H9 (cell line): ENCODE measurements at regions not wholly inside any gene's neighbourhood (a gene's known extent, or its start where the extent isn't known, plus 50 kb on each side); places are given as distances from the start of the nearest gene placed in this dataset.

Source experiments
- DNase-seq: peaks from one replicate; pipeline ENCODE4 v3.0.0-alpha.2; 2017
- H2AFZ ChIP-seq: one replicate; pipeline ENCODE4 v1.6.1; 2013; ENCODE audit warnings: mild to moderate bottlenecking, low read length, control low read depth, moderate library complexity
- H2AK5ac ChIP-seq: 2 replicates; pipeline ENCODE4 v1.6.1; 2013; ENCODE audit warnings: low read length, control low read depth, mixed read lengths; ENCODE audit not compliant: insufficient read length
- H2BK120ac ChIP-seq: one replicate; pipeline ENCODE4 v1.6.1; 2013; ENCODE audit warnings: low read depth, mild to moderate bottlenecking, low read length, control low read depth, inconsistent platforms; ENCODE audit not compliant: poor library complexity, severe bottlenecking
- H2BK12ac ChIP-seq: 2 replicates; pipeline ENCODE4 v1.6.1; 2013; ENCODE audit warnings: low read length, control low read depth, mixed read lengths, low read depth; ENCODE audit not compliant: insufficient read length
- H2BK15ac ChIP-seq: 2 replicates; pipeline ENCODE4 v1.6.1; 2013; ENCODE audit warnings: low read depth, low read length, control low read depth
- H2BK20ac ChIP-seq: one replicate; pipeline ENCODE4 v1.6.1; 2013; ENCODE audit warnings: low read depth, mild to moderate bottlenecking, low read length, control low read depth, inconsistent platforms; ENCODE audit not compliant: poor library complexity, severe bottlenecking
- H2BK5ac ChIP-seq: 2 replicates; pipeline ENCODE4 v1.6.1; 2013; ENCODE audit warnings: low read length, control low read depth, mixed read lengths; ENCODE audit not compliant: insufficient read length
- H3K14ac ChIP-seq: 2 replicates; pipeline ENCODE4 v1.6.1; 2013; ENCODE audit warnings: low read length, control low read depth; ENCODE audit not compliant: insufficient read depth
- H3K18ac ChIP-seq: 2 replicates; pipeline ENCODE4 v1.6.1; 2013; ENCODE audit warnings: low read depth, mild to moderate bottlenecking, mixed read lengths, low read length, control low read depth; ENCODE audit not compliant: insufficient read length
- H3K23ac ChIP-seq: 2 replicates; pipeline ENCODE4 v1.6.1; 2013; ENCODE audit warnings: low read length, control low read depth, mixed read lengths, low read depth; ENCODE audit not compliant: insufficient read length
- H3K23me2 ChIP-seq: 2 replicates; pipeline ENCODE4 v1.6.1; 2013; ENCODE audit warnings: low read depth, mild to moderate bottlenecking, mixed read lengths, low read length, control low read depth; ENCODE audit not compliant: insufficient read length, poor library complexity, severe bottlenecking
- H3K27ac ChIP-seq: 2 replicates; pipeline ENCODE4 v1.5.1; 2013; ENCODE audit warnings: low read length, control low read depth, mixed read lengths, low read depth; ENCODE audit not compliant: insufficient read length
- H3K27me3 ChIP-seq: 2 replicates; pipeline ENCODE4 v1.6.1; 2013; ENCODE audit warnings: low read length, control low read depth, inconsistent platforms; ENCODE audit not compliant: insufficient read depth
- H3K4ac ChIP-seq: 2 replicates; pipeline ENCODE4 v1.6.1; 2013; ENCODE audit warnings: low read depth, mild to moderate bottlenecking, control low read depth, inconsistent platforms, low read length, moderate library complexity
- H3K4me1 ChIP-seq: 2 replicates; pipeline ENCODE4 v1.6.1; 2013; ENCODE audit warnings: low read length, control low read depth, inconsistent platforms; ENCODE audit not compliant: insufficient read depth
- H3K4me2 ChIP-seq: 2 replicates; pipeline ENCODE4 v1.6.1; 2013; ENCODE audit warnings: low read length, control low read depth, mixed read lengths; ENCODE audit not compliant: insufficient read length, insufficient read depth
- H3K56ac ChIP-seq: 2 replicates; pipeline ENCODE4 v1.6.1; 2013; ENCODE audit warnings: low read depth, mild to moderate bottlenecking, mixed read lengths, low read length, control low read depth; ENCODE audit not compliant: insufficient read length
- H3K79me1 ChIP-seq: 2 replicates; pipeline ENCODE4 v1.6.1; 2013; ENCODE audit warnings: low read depth, mild to moderate bottlenecking, moderate library complexity, low read length, control low read depth, inconsistent platforms; ENCODE audit not compliant: insufficient read depth, poor library complexity, severe bottlenecking
- H3K79me2 ChIP-seq: 2 replicates; pipeline ENCODE4 v1.6.1; 2013; ENCODE audit warnings: low read length, control low read depth, inconsistent platforms; ENCODE audit not compliant: insufficient read depth
- H3K9ac ChIP-seq: 2 replicates; pipeline ENCODE4 v1.6.1; 2013; ENCODE audit warnings: low read length, control low read depth, mixed read lengths; ENCODE audit not compliant: insufficient read length; ENCODE audit errors: extremely low read depth
- H3K9me3 ChIP-seq: one replicate; pipeline ENCODE4 v1.6.1; 2013; ENCODE audit warnings: low read depth, low read length, inconsistent platforms; ENCODE audit not compliant: control insufficient read depth
- H3T11ph ChIP-seq: one replicate; pipeline ENCODE4 v1.6.1; 2013; ENCODE audit warnings: mild to moderate bottlenecking, low read length, control low read depth, inconsistent platforms
- H4K20me1 ChIP-seq: one replicate; pipeline ENCODE4 v1.6.1; 2013; ENCODE audit not compliant: control insufficient read depth, insufficient read length, insufficient read depth
- H4K5ac ChIP-seq: 2 replicates; pipeline ENCODE4 v1.6.1; 2013; ENCODE audit warnings: low read depth, mild to moderate bottlenecking, mixed read lengths, low read length, control low read depth; ENCODE audit not compliant: insufficient read length
- H4K8ac ChIP-seq: replicated peaks from 2 replicates; pipeline ENCODE4 v1.6.1; 2013; ENCODE audit warnings: low read length, control low read depth, mixed read lengths, low read depth; ENCODE audit not compliant: insufficient read length
- H4K91ac ChIP-seq: 2 replicates; pipeline ENCODE4 v1.6.1; 2013; ENCODE audit warnings: low read depth, mild to moderate bottlenecking, moderate library complexity, mixed read lengths, low read length, control low read depth; ENCODE audit not compliant: insufficient read length
- H3K27ac Mint-ChIP-seq, 3 experiments: 2 replicates in 2 of 3; 3 replicates in 1 of 3; pipeline ENCODE4 v1.8.0; 2020 to 2021; ENCODE audit warnings: mixed read lengths in 3 of 3, mild to moderate bottlenecking in 1 of 3, moderate library complexity in 1 of 3
- H3K27me3 Mint-ChIP-seq: 2 replicates; pipeline ENCODE4 v1.8.0; 2021; ENCODE audit warnings: low read depth, mild to moderate bottlenecking, moderate library complexity, mixed read lengths
- H3K36me3 Mint-ChIP-seq, 3 experiments: 2 replicates in 2 of 3; 3 replicates in 1 of 3; pipeline ENCODE4 v1.8.0; 2020 to 2021; ENCODE audit warnings: low read depth in 3 of 3, mixed read lengths in 3 of 3; ENCODE audit not compliant: insufficient read depth in 1 of 3
- H3K4me1 Mint-ChIP-seq, 2 experiments: 2 replicates each; pipeline ENCODE4 v1.8.0; 2020; ENCODE audit warnings: mixed read lengths in 2 of 2
- H3K4me3 Mint-ChIP-seq, 2 experiments: 2 replicates in 1 of 2; 3 replicates in 1 of 2; pipeline ENCODE4 v1.8.0; 2020 to 2021; ENCODE audit warnings: mild to moderate bottlenecking in 2 of 2, mixed read lengths in 2 of 2, moderate library complexity in 1 of 2
- H3K9me3 Mint-ChIP-seq, 2 experiments: 2 replicates in 1 of 2; 3 replicates in 1 of 2; pipeline ENCODE4 v1.8.0; 2020; ENCODE audit warnings: mild to moderate bottlenecking in 2 of 2, mixed read lengths in 2 of 2, moderate library complexity in 1 of 2
- CTCF ChIP-seq: fragments of 200-600 bp; sonication (generic); conservative IDR thresholded peaks from 3 replicates; pipeline ENCODE4 v1.8.0; 2021; ENCODE audit warnings: antibody characterized with exemption, mild to moderate bottlenecking
- WGBS: extraction: QIAGEN DNeasy Blood & Tissue Kit; methylation state at CpG from one replicate; pipeline ENCODE4 v1.1.7; 2013; ENCODE audit warnings: missing lambda C conversion rate, low lambda C conversion rate, mixed read lengths; ENCODE audit not compliant: insufficient read length; ENCODE audit errors: extremely low coverage; 5-methylcytosine and 5-hydroxymethylcytosine counted together

- Histone ChIP-seq H3K4ac (no peak overlapping the region), H2BK5ac (no peak overlapping the region), H3K18ac (no peak overlapping the region), H4K8ac (no peak overlapping the region), H4K91ac (no peak overlapping the region), H4K5ac (no peak overlapping the region), H2BK20ac (no peak overlapping the region), H3K79me2 (no peaks in the 10 kb centered on the region), H3K27ac (no peak overlapping the region), H2AFZ (no peak overlapping the region), H2BK12ac (no peak overlapping the region), H3K14ac (no peak overlapping the region), H4K20me1 (no peaks in the 10 kb centered on the region), H3K23ac (no peak overlapping the region), H3K27me3 (no peaks in the 10 kb centered on the region), H3K4me2 (no peak overlapping the region), H2BK120ac (no peak overlapping the region), H3K56ac (no peak overlapping the region), H3K9ac (no peak overlapping the region), H2BK15ac (no peak overlapping the region), H3K23me2 (no peaks in the 10 kb centered on the region), H3K79me1 (no peaks in the 10 kb centered on the region), H3K9me3 (no peaks in the 10 kb centered on the region), H2AK5ac (no peak overlapping the region), H3T11ph (no peak overlapping the region), H3K4me1 (peaks cover 11% of the 10 kb centered on the region; the same call in 1 of the 2 replicates)
- Mint-ChIP-seq H3K4me1 (peaks cover 34 to 41% of the 10 kb centered on the region in 2 experiments), H3K9me3 (peaks cover 3 to 12% of the 10 kb centered on the region in 2 experiments; a peak in 4 of 5 replicates), H3K4me3 (no peak overlapping the region), H3K27ac (peak overlapping the region in 1 of 3 experiments; percentile 12; a peak in 1 of 7 replicates), H3K27me3 (peaks cover 2% of the 10 kb centered on the region; the same call in 1 of the 2 replicates), H3K36me3 (peaks cover 0 to 6% (median 2%) of the 10 kb centered on the region in 3 experiments; a peak in 5 of 7 replicates)
- WGBS: no CpG with 5 or more reads among the region's 2 CpGs
- DNase-seq: no peak
- no peak for TF ChIP-seq CTCF
Observed at GRCh38 chr22:34973926-34974325, 92.0 kb upstream of the ISX start.
